MM.1S (cell line): ENCODE measurements at regions not wholly inside any gene's neighbourhood (a gene's known extent, or its start where the extent isn't known, plus 50 kb on each side); places are given as distances from the start of the nearest gene placed in this dataset.

ENCODE experiments used
- DNase-seq: peaks from one replicate; pipeline ENCODE4 v3.0.0-alpha.2; 2015
- H2AFZ ChIP-seq: fragments of 300-600 bp; sonication (generic); 2 replicates; pipeline ENCODE4 v1.6.0; 2016; ENCODE audit warnings: antibody characterized with exemption, low read length
- H3F3A ChIP-seq: fragments of 300-600 bp; sonication (generic); 2 replicates; pipeline ENCODE4 v1.6.1; 2016; ENCODE audit warnings: mild to moderate bottlenecking, antibody characterized with exemption, low read length, moderate library complexity, mixed read lengths; ENCODE audit not compliant: insufficient read depth
- H3K27ac ChIP-seq: fragments of 300-600 bp; sonication (generic); 2 replicates; pipeline ENCODE4 v1.5.1; 2016; ENCODE audit warnings: mild to moderate bottlenecking, low read length
- H3K27me3 ChIP-seq: fragments of 300-600 bp; sonication (generic); replicated peaks from 2 replicates; pipeline ENCODE4 v1.6.0; 2016; ENCODE audit warnings: low read length; ENCODE audit not compliant: insufficient read depth
- H3K36me3 ChIP-seq: fragments of 300-600 bp; sonication (generic); replicated peaks from 2 replicates; pipeline ENCODE4 v1.6.1; 2016; ENCODE audit warnings: mild to moderate bottlenecking, low read length, mixed read lengths; ENCODE audit not compliant: insufficient read depth
- H3K4me1 ChIP-seq: fragments of 300-600 bp; sonication (generic); 2 replicates; pipeline ENCODE4 v1.6.1; 2016; ENCODE audit warnings: low read length, mixed read lengths
- H3K4me2 ChIP-seq: fragments of 300-600 bp; sonication (generic); 2 replicates; pipeline ENCODE4 v1.6.0; 2016; ENCODE audit warnings: low read depth, low read length
- H3K4me3 ChIP-seq: fragments of 300-600 bp; sonication (generic); 2 replicates; pipeline ENCODE4 v1.5.1; 2016; ENCODE audit warnings: low read length, mixed read lengths
- H3K79me2 ChIP-seq: fragments of 300-600 bp; sonication (generic); 2 replicates; pipeline ENCODE4 v1.6.1; 2016; ENCODE audit warnings: mixed run types, low read length, mixed read lengths
- H3K9ac ChIP-seq: fragments of 300-600 bp; sonication (generic); 2 replicates; pipeline ENCODE4 v1.6.1; 2016; ENCODE audit warnings: low read length, mixed read lengths
- H3K9me2 ChIP-seq: fragments of 300-600 bp; sonication (generic); replicated peaks from 2 replicates; pipeline ENCODE4 v1.6.1; 2016; ENCODE audit warnings: mild to moderate bottlenecking, low read length, mixed read lengths; ENCODE audit not compliant: insufficient read depth
- H3K9me3 ChIP-seq: fragments of 300-600 bp; sonication (generic); replicated peaks from 2 replicates; pipeline ENCODE4 v1.6.1; 2016; ENCODE audit warnings: mild to moderate bottlenecking, low read length, mixed read lengths; ENCODE audit not compliant: insufficient read depth
- H4K20me1 ChIP-seq: fragments of 300-600 bp; sonication (generic); 2 replicates; pipeline ENCODE4 v1.6.1; 2016; ENCODE audit warnings: mild to moderate bottlenecking, low read length, moderate library complexity, mixed read lengths; ENCODE audit not compliant: insufficient read depth
- CTCF ChIP-seq: fragments of 300-600 bp; sonication (generic); IDR thresholded peaks from 2 replicates; pipeline ENCODE4 v1.5.1; 2016; ENCODE audit warnings: antibody characterized with exemption, low read length, mixed read lengths
- EZH2 ChIP-seq: fragments of 300-600 bp; sonication (generic); optimal IDR thresholded peaks from 2 replicates; pipeline ENCODE3; 2017; ENCODE audit warnings: low read depth, mild to moderate bottlenecking, antibody characterized with exemption, low read length, mixed read lengths
- EZH2phosphoT487 ChIP-seq: fragments of 300-600 bp; sonication (generic); IDR thresholded peaks from 2 replicates; pipeline ENCODE4 v1.6.1; 2018; ENCODE audit warnings: antibody characterized with exemption, low read length

GRCh38 chr15:26087395-26087794 lies 224.3 kb upstream of the ATP10A start:
- H2AFZ ChIP-seq, result no peak overlapping the region
- no peak for TF ChIP-seq EZH2phosphoT487
- no peak for TF ChIP-seq CTCF
- H3K4me3 ChIP-seq, result no peak overlapping the region
- no peaks in the 10 kb centered on the region for H4K20me1 ChIP-seq
- H3K4me1 ChIP-seq, result no peaks in the 10 kb centered on the region
- no peaks in the 10 kb centered on the region for H3K9me3 ChIP-seq
- no peak overlapping the region for H3K27ac ChIP-seq
- H3F3A ChIP-seq, result no peaks in the 10 kb centered on the region
- no peaks in the 10 kb centered on the region for H3K79me2 ChIP-seq
- H3K27me3 ChIP-seq, result no peaks in the 10 kb centered on the region
- H3K9ac ChIP-seq, result no peak overlapping the region
- H3K36me3 ChIP-seq, result no peaks in the 10 kb centered on the region
- no peaks in the 10 kb centered on the region for H3K9me2 ChIP-seq
- H3K4me2 ChIP-seq, result no peak overlapping the region
- DNase-seq, result no peak

GRCh38 chr15:26084771-26085170 lies 221.6 kb upstream of the ATP10A start:
- Histone ChIP-seq H3K9me2 (no peaks in the 10 kb centered on the region), H3K4me3 (no peak overlapping the region), H3K79me2 (no peaks in the 10 kb centered on the region), H3K9me3 (no peaks in the 10 kb centered on the region), H4K20me1 (no peaks in the 10 kb centered on the region), H3K4me1 (no peaks in the 10 kb centered on the region), H3K36me3 (no peaks in the 10 kb centered on the region), H2AFZ (no peak overlapping the region), H3K4me2 (no peak overlapping the region), H3F3A (no peaks in the 10 kb centered on the region), H3K27ac (no peak overlapping the region), H3K9ac (no peak overlapping the region), H3K27me3 (no peaks in the 10 kb centered on the region)
- no peak for TF ChIP-seq CTCF
- no peak for TF ChIP-seq EZH2phosphoT487
- no peak for TF ChIP-seq EZH2
- DNase-seq, result no peak

GRCh38 chr15:26083896-26084295 lies 220.8 kb upstream of the ATP10A start:
- Histone ChIP-seq H3K9me3 (no peaks in the 10 kb centered on the region), H3K9me2 (no peaks in the 10 kb centered on the region), H3K4me2 (no peak overlapping the region), H3K36me3 (no peaks in the 10 kb centered on the region), H3K4me1 (no peaks in the 10 kb centered on the region), H3K27me3 (no peaks in the 10 kb centered on the region), H3K9ac (no peak overlapping the region), H3K79me2 (no peaks in the 10 kb centered on the region), H4K20me1 (no peaks in the 10 kb centered on the region), H3K27ac (no peak overlapping the region), H2AFZ (no peak overlapping the region), H3K4me3 (no peak overlapping the region), H3F3A (no peaks in the 10 kb centered on the region)
- no peak for TF ChIP-seq EZH2
- TF ChIP-seq EZH2phosphoT487, result no peak
- TF ChIP-seq CTCF, result no peak
- DNase-seq, result no peak
